GM12891 (cell line): ENCODE measurements at regions not wholly inside any gene's neighbourhood (a gene's known extent, or its start where the extent isn't known, plus 50 kb on each side); places are given as distances from the start of the nearest gene placed in this dataset.

Experiments used
- PAX5 ChIP-seq: IDR thresholded peaks from 2 replicates; pipeline ENCODE4 v1.6.1; 2011; ENCODE audit warnings: low read length, moderate library complexity, mild to moderate bottlenecking; ENCODE audit not compliant: insufficient read depth, severe bottlenecking
- POLR2A ChIP-seq: IDR thresholded peaks from 2 replicates; pipeline ENCODE4 v1.6.1; 2011; ENCODE audit warnings: low read depth, low read length, control low read depth
- POLR2AphosphoS5 ChIP-seq: IDR thresholded peaks from 2 replicates; pipeline ENCODE4 v1.6.1; 2011; ENCODE audit warnings: low read depth, low read length, control low read depth
- SPI1 ChIP-seq: IDR thresholded peaks from 2 replicates; pipeline ENCODE4 v1.6.1; 2011; ENCODE audit warnings: low read depth, low read length, control low read depth
- TAF1 ChIP-seq: IDR thresholded peaks from 2 replicates; pipeline ENCODE4 v1.6.1; 2011; ENCODE audit warnings: low read depth, low read length, control low read depth

DNA sequence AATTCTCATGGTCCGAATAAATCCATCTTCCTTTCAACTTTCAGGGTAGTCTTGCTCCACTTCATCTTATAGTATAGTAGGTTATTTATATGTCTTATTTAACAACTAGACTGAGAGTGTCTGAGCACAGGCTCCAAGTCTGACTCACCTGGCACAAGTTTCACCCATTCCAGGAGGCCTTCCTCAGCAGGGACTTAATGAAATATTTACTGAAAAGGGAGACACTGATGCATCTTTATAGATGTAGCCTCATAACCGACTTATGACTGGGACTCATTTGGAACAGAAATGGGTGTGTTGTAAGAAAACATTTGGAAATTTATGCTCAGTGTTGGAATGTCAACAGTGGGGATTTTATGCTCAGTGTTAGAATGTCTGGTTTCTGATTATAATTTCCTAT is 59.9 kb downstream of the CH25H start:
- TF ChIP-seq POLR2AphosphoS5 (no peak), POLR2A (no peak), TAF1 (no peak), SPI1 (no peak), PAX5 (no peak)
